ENCODE measurements at regions not wholly inside any gene's neighbourhood (a gene's known extent, or its start where the extent isn't known, plus 50 kb on each side); places are given as distances from the start of the nearest gene placed in this dataset.

GRCh38 chr3:67783281-67784250 is 129.2 kb upstream of the SUCLG2 start:
- ATAC-seq (no peak), DNase-seq (no peak)
- H3K4me1 Mint-ChIP-seq (ENCODE audit: low read depth): no peaks in the 10 kb centered on the region
- peaks cover 23% of the 10 kb centered on the region for H3K9me3 Mint-ChIP-seq
- peaks cover 6% of the 10 kb centered on the region for H3K36me3 Mint-ChIP-seq (ENCODE audit: insufficient read depth)
- H3K4me3 Mint-ChIP-seq: no peak overlapping the region
- H3K27me3 Mint-ChIP-seq (ENCODE audit: low read depth): no peaks in the 10 kb centered on the region

- no peak for DNase-seq
- no peak overlapping the region for H3K4me3 Mint-ChIP-seq
- ATAC-seq: no peak
- H3K4me1 Mint-ChIP-seq (ENCODE audit: low read depth): no peaks in the 10 kb centered on the region
- H3K9me3 Mint-ChIP-seq: peaks cover 29% of the 10 kb centered on the region
- H3K36me3 Mint-ChIP-seq (ENCODE audit: insufficient read depth): peaks cover 6% of the 10 kb centered on the region
- no peaks in the 10 kb centered on the region for H3K27me3 Mint-ChIP-seq (ENCODE audit: low read depth)
These were observed 127.5 kb upstream of the SUCLG2 start for GRCh38 chr3:67781871-67782270.

GRCh38 chr3:67781218-67781617 is 126.8 kb upstream of the SUCLG2 start:
- no peak for ATAC-seq
- no peak overlapping the region for H3K4me3 Mint-ChIP-seq
- H3K4me1 Mint-ChIP-seq (ENCODE audit: low read depth): no peaks in the 10 kb centered on the region
- H3K36me3 Mint-ChIP-seq (ENCODE audit: insufficient read depth): peaks cover 6% of the 10 kb centered on the region
- peaks cover 30% of the 10 kb centered on the region for H3K9me3 Mint-ChIP-seq
- H3K27me3 Mint-ChIP-seq (ENCODE audit: low read depth): no peaks in the 10 kb centered on the region
- no peak for DNase-seq

GRCh38 chr3:67774676-67775075 is 120.3 kb upstream of the SUCLG2 start:
- no peaks in the 10 kb centered on the region for H3K36me3 Mint-ChIP-seq (ENCODE audit: insufficient read depth)
- H3K27me3 Mint-ChIP-seq (ENCODE audit: low read depth): no peaks in the 10 kb centered on the region
- ATAC-seq (no peak), DNase-seq (no peak)
- no peak overlapping the region for H3K4me3 Mint-ChIP-seq
- H3K9me3 Mint-ChIP-seq: peaks cover 11% of the 10 kb centered on the region
- H3K4me1 Mint-ChIP-seq (ENCODE audit: low read depth): no peaks in the 10 kb centered on the region

- no peaks in the 10 kb centered on the region for H3K4me1 Mint-ChIP-seq (ENCODE audit: low read depth)
- no peak overlapping the region for H3K4me3 Mint-ChIP-seq
- H3K9me3 Mint-ChIP-seq: peaks cover 40% of the 10 kb centered on the region
- peaks cover 7% of the 10 kb centered on the region for H3K36me3 Mint-ChIP-seq (ENCODE audit: insufficient read depth)
- no peak for DNase-seq
- peaks cover 3% of the 10 kb centered on the region for H3K27me3 Mint-ChIP-seq (ENCODE audit: low read depth)
- ATAC-seq: no peak
These were observed 111.2 kb upstream of the SUCLG2 start for GRCh38 chr3:67765575-67765974.

- H3K27me3 Mint-ChIP-seq (ENCODE audit: low read depth): no peaks in the 10 kb centered on the region
- peaks cover 14% of the 10 kb centered on the region for H3K4me1 Mint-ChIP-seq (ENCODE audit: low read depth)
- H3K36me3 Mint-ChIP-seq (ENCODE audit: insufficient read depth): peaks cover 9% of the 10 kb centered on the region
- H3K9me3 Mint-ChIP-seq: peaks cover 18% of the 10 kb centered on the region
- ATAC-seq (no peak), DNase-seq (no peak)
- H3K4me3 Mint-ChIP-seq: no peak overlapping the region
These were observed 90.9 kb upstream of the SUCLG2 start for GRCh38 chr3:67745296-67745695.

- Mint-ChIP-seq H3K4me1 (ENCODE audit: low read depth) (peaks cover 20% of the 10 kb centered on the region), H3K4me3 (no peak overlapping the region), H3K9me3 (peaks cover 18% of the 10 kb centered on the region), H3K27me3 (ENCODE audit: low read depth) (no peaks in the 10 kb centered on the region), H3K36me3 (ENCODE audit: insufficient read depth) (peaks cover 9% of the 10 kb centered on the region)
- ATAC-seq (no peak), DNase-seq (no peak)
These were observed 90.3 kb upstream of the SUCLG2 start for GRCh38 chr3:67744699-67745098.

GRCh38 chr3:67739851-67740250 is 85.4 kb upstream of the SUCLG2 start:
- peaks cover 57% of the 10 kb centered on the region for H3K4me1 Mint-ChIP-seq (ENCODE audit: low read depth)

GRCh38 chr3:67737906-67738865 is 83.8 kb upstream of the SUCLG2 start:
- no peak for ATAC-seq
- Mint-ChIP-seq H3K27me3 (ENCODE audit: low read depth) (no peaks in the 10 kb centered on the region), H3K4me3 (peak overlapping the region; percentile 29)

More at GRCh38 chr3:67739851-67740250, 85.4 kb upstream of the SUCLG2 start:
- H3K27me3 Mint-ChIP-seq (ENCODE audit: low read depth): no peaks in the 10 kb centered on the region
- H3K9me3 Mint-ChIP-seq: peaks cover 12% of the 10 kb centered on the region
- no peak for ATAC-seq
- no peak for DNase-seq
- peaks cover 7% of the 10 kb centered on the region for H3K36me3 Mint-ChIP-seq (ENCODE audit: insufficient read depth)
- H3K4me3 Mint-ChIP-seq: no peak overlapping the region

GRCh38 chr3:67737140-67737539 is 82.7 kb upstream of the SUCLG2 start:
- no peak overlapping the region for H3K4me3 Mint-ChIP-seq
- H3K9me3 Mint-ChIP-seq: peaks cover 6% of the 10 kb centered on the region
- H3K4me1 Mint-ChIP-seq (ENCODE audit: low read depth): peaks cover 56% of the 10 kb centered on the region
- peaks cover 8% of the 10 kb centered on the region for H3K36me3 Mint-ChIP-seq (ENCODE audit: insufficient read depth)
- no peaks in the 10 kb centered on the region for H3K27me3 Mint-ChIP-seq (ENCODE audit: low read depth)
- ATAC-seq (no peak), DNase-seq (no peak)

More at GRCh38 chr3:67737906-67738865, 83.8 kb upstream of the SUCLG2 start:
- peaks cover 12% of the 10 kb centered on the region for H3K9me3 Mint-ChIP-seq
- peaks cover 58% of the 10 kb centered on the region for H3K4me1 Mint-ChIP-seq (ENCODE audit: low read depth)
- H3K36me3 Mint-ChIP-seq (ENCODE audit: insufficient read depth): peaks cover 8% of the 10 kb centered on the region
- no peak for DNase-seq

- Mint-ChIP-seq H3K36me3 (ENCODE audit: insufficient read depth) (peaks cover 1% of the 10 kb centered on the region), H3K4me3 (no peak overlapping the region), H3K27me3 (ENCODE audit: low read depth) (no peaks in the 10 kb centered on the region), H3K9me3 (no peaks in the 10 kb centered on the region), H3K4me1 (ENCODE audit: low read depth) (peaks cover 31% of the 10 kb centered on the region)
- DNase-seq (no peak), ATAC-seq (no peak)
These were observed 79.0 kb upstream of the SUCLG2 start for GRCh38 chr3:67733269-67733950.

- no peak for DNase-seq
- Mint-ChIP-seq H3K36me3 (ENCODE audit: insufficient read depth) (peaks cover 15% of the 10 kb centered on the region), H3K4me3 (no peak overlapping the region), H3K4me1 (ENCODE audit: low read depth) (peaks cover 2% of the 10 kb centered on the region), H3K9me3 (peaks cover 9% of the 10 kb centered on the region), H3K27me3 (ENCODE audit: low read depth) (no peaks in the 10 kb centered on the region)
- no peak for ATAC-seq
These were observed 70.0 kb upstream of the SUCLG2 start for GRCh38 chr3:67724434-67724833.

GRCh38 chr3:67723863-67724262 is 69.5 kb upstream of the SUCLG2 start:
- ATAC-seq (no peak), DNase-seq (no peak)
- peaks cover 15% of the 10 kb centered on the region for H3K36me3 Mint-ChIP-seq (ENCODE audit: insufficient read depth)
- H3K4me3 Mint-ChIP-seq: no peak overlapping the region
- no peaks in the 10 kb centered on the region for H3K27me3 Mint-ChIP-seq (ENCODE audit: low read depth)
- peaks cover 2% of the 10 kb centered on the region for H3K4me1 Mint-ChIP-seq (ENCODE audit: low read depth)
- peaks cover 9% of the 10 kb centered on the region for H3K9me3 Mint-ChIP-seq

- no peak overlapping the region for H3K4me3 Mint-ChIP-seq
- ATAC-seq: no peak
- DNase-seq: no peak
- H3K9me3 Mint-ChIP-seq: peaks cover 9% of the 10 kb centered on the region
- H3K27me3 Mint-ChIP-seq (ENCODE audit: low read depth): no peaks in the 10 kb centered on the region
- peaks cover 11% of the 10 kb centered on the region for H3K36me3 Mint-ChIP-seq (ENCODE audit: insufficient read depth)
- peaks cover 2% of the 10 kb centered on the region for H3K4me1 Mint-ChIP-seq (ENCODE audit: low read depth)
These were observed 64.9 kb upstream of the SUCLG2 start for GRCh38 chr3:67719333-67719732.

All from activated T-cell treated with anti-CD3 and anti-CD28 coated beads, Interleukin-2, amount 50 U/mL, for 4 hours (primary cell).